ENCODE measurements at regions not wholly inside any gene's neighbourhood (a gene's known extent, or its start where the extent isn't known, plus 50 kb on each side); places are given as distances from the start of the nearest gene placed in this dataset.
"Not testable (repeated sequence)": the region's sequence is repeated elsewhere in the genome, so short reads cannot be mapped to it uniquely, and the experiment has no call there.

DNA sequence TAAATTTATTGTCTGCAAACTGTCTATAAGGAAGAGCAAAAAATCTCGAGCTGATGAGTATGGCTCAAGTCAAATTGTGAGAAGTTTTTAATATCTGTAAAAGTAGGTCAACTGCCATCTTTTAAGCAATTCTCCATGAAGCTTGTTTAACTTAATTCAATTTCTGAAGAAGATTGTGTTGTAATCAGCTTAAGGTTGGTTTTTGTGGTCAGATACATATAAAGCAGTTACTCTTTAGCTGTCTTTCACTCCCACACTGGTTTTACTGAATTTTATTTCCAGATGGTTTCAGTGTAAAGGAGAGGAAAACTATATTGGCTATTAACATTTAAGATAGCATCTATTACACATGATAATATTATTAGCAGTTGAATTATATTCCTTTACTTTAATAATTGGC, 1165.1 kb downstream of the SLC16A7 start:
- no peak overlapping the region for H3K4me3 Mint-ChIP-seq
- H3K27ac Mint-ChIP-seq: no peak overlapping the region
- no peaks in the 10 kb centered on the region for H3K27me3 Mint-ChIP-seq
- H3K9me3 Mint-ChIP-seq (ENCODE audit: low read depth): no peaks in the 10 kb centered on the region
- no peaks in the 10 kb centered on the region for H3K36me3 Mint-ChIP-seq
- H3K4me1 Mint-ChIP-seq (ENCODE audit: low read depth): no peaks in the 10 kb centered on the region

DNA sequence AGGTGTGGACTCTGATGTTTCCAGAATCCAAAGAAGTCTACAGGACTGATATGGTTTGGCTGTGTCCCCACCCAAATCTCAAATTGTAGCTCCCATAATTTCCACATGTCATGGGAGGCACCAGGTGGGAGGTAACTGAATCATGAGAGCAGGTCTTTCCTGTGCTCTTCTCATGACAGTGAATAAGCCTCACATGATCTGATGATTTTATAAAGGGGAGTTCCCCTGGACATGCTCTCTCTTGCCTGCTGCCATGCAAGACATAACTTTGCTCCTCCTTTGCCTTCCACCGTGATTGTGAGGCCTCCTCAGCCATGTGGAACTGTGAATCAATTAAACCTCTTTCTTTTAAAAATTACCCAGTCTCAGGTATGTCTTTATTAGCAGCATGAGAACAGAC, 1205.3 kb downstream of the SLC16A7 start:
- H3K27ac Mint-ChIP-seq; H3K4me3 Mint-ChIP-seq; H3K4me1 Mint-ChIP-seq (ENCODE audit: low read depth); H3K9me3 Mint-ChIP-seq (ENCODE audit: low read depth); H3K27me3 Mint-ChIP-seq; H3K36me3 Mint-ChIP-seq: not testable (repeated sequence)

DNA sequence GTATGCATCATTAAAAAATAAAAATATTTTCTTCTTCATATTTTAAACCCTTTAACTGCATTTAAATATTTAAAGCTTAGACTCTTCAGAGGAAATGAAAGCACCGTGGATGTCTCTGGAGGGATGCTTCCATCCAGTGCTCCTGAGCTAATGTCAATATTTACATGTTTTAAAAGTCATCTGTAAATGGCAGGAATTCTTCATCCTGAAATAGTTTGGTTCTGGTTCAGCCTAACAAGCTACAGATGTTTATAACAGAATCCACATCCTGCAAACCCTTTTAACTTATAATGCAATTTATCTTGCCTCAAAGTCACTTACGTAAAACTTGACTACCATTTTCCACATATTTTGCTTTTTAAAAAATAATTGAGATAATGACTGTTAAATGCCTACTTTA, 1207.3 kb downstream of the SLC16A7 start:
- no peaks in the 10 kb centered on the region for H3K4me1 Mint-ChIP-seq (ENCODE audit: low read depth)
- H3K27me3 Mint-ChIP-seq: no peaks in the 10 kb centered on the region
- no peak overlapping the region for H3K4me3 Mint-ChIP-seq
- H3K9me3 Mint-ChIP-seq (ENCODE audit: low read depth): no peaks in the 10 kb centered on the region
- H3K27ac Mint-ChIP-seq: no peak overlapping the region
- no peaks in the 10 kb centered on the region for H3K36me3 Mint-ChIP-seq

DNA sequence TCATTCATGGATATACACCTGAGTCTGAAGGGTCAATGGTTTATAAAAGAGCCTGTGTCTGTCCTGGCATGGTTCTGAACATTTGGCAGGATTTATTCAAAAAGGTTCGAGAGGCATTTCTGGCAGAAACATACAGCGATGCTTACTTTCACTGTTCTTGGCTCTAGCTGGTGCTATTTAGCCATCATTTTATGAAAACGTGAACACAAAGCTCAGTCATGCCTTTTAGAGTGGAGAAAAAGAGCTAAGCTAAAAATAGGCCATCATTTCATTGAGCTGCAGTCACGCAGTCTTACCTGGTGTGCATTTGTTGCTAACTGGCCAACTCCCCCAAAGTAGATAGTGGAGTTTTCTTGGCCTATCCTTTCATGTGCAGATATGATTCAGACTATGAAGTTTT, 1209.5 kb downstream of the SLC16A7 start:
- H3K36me3 Mint-ChIP-seq: no peaks in the 10 kb centered on the region
- no peaks in the 10 kb centered on the region for H3K27me3 Mint-ChIP-seq
- no peak overlapping the region for H3K4me3 Mint-ChIP-seq
- no peaks in the 10 kb centered on the region for H3K9me3 Mint-ChIP-seq (ENCODE audit: low read depth)
- no peaks in the 10 kb centered on the region for H3K4me1 Mint-ChIP-seq (ENCODE audit: low read depth)
- no peak overlapping the region for H3K27ac Mint-ChIP-seq

DNA sequence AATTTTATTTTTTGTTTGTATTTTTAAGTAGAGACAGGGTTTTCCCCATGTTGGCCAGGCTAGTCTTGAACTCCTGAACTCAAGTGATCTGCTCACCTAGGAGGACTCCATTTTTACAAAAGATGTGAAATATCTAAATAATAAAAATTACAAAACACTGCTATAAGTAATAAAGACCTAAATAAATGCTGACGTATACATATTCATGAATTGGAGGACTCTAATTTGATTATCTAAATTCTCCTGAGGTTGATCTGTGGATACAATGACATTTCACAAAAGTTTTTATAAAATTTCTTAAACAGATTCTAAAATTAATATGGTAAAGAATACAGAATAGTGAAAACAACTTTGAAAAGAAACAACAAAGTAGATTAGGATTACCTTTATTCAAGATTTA, 1224.0 kb downstream of the SLC16A7 start:
- no peaks in the 10 kb centered on the region for H3K27me3 Mint-ChIP-seq
- H3K4me1 Mint-ChIP-seq (ENCODE audit: low read depth): no peaks in the 10 kb centered on the region
- H3K4me3 Mint-ChIP-seq: no peak overlapping the region
- H3K36me3 Mint-ChIP-seq: no peaks in the 10 kb centered on the region
- peaks cover 6% of the 10 kb centered on the region for H3K9me3 Mint-ChIP-seq (ENCODE audit: low read depth)
- no peak overlapping the region for H3K27ac Mint-ChIP-seq

DNA sequence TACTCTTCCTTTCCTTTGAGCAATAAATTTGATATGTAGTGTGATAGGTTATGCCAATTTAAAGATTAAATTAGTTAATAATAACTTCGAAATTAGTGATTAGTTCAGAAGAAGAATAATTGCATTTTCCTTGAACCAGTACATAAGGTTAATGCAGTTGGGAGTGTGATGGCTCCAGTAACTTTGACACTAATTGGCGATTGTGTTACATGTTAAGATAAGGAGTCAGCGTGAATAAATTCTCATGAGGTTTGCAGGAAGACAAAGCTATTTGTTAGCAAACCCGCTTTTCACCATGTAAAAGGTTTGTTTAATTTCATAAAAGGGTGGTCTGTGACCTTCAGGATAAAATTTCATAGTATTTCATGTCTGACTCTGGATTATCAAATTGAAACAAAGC, 1226.8 kb downstream of the SLC16A7 start:
- Mint-ChIP-seq H3K4me3 (no peak overlapping the region), H3K4me1 (ENCODE audit: low read depth) (no peaks in the 10 kb centered on the region), H3K9me3 (ENCODE audit: low read depth) (no peaks in the 10 kb centered on the region), H3K27me3 (no peaks in the 10 kb centered on the region), H3K36me3 (no peaks in the 10 kb centered on the region), H3K27ac (no peak overlapping the region)

DNA sequence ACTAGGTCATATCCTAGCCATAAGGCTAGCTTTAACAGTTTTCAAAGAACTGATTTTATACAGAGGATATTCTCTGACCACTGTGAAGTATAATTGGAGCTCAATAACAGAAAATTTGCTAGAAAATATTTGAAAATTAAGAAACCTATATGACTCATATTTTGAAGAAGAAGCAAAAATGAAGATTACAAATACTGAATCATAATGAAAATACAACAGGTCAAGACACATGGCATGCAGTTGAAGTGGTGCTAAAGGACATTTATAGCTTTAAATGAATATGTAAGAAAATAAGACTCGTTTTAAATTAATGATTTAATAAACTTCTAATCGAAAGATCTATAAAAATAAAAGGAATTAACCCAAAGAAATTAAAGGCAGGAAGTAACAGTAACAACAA, 1234.6 kb downstream of the SLC16A7 start:
- Mint-ChIP-seq H3K27ac (no peak overlapping the region), H3K4me1 (ENCODE audit: low read depth) (no peaks in the 10 kb centered on the region), H3K4me3 (no peak overlapping the region), H3K9me3 (ENCODE audit: low read depth) (peaks cover 11% of the 10 kb centered on the region), H3K36me3 (no peaks in the 10 kb centered on the region), H3K27me3 (no peaks in the 10 kb centered on the region)

DNA sequence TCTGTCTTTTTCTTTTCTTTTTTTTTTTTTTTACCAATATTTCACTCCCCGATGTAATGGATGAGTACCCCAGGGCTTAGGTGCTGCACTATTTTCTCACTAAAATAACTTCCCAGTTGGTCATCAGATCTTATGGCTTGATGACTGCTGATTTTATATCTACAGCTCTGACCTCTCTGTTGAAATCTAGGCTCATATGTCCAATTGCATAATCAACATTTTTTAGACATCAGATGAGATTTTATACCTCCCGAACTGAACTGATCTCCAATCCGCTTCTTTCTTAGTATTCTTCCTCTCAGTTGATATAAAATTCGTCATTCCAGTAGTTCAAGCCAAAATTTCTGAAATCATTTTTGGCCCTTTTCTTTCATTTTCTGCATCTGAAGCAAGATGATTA, 1236.5 kb downstream of the SLC16A7 start:
- Mint-ChIP-seq H3K27ac (no peak overlapping the region), H3K27me3 (no peaks in the 10 kb centered on the region), H3K4me1 (ENCODE audit: low read depth) (no peaks in the 10 kb centered on the region), H3K9me3 (ENCODE audit: low read depth) (peaks cover 11% of the 10 kb centered on the region), H3K4me3 (no peak overlapping the region), H3K36me3 (no peaks in the 10 kb centered on the region)

DNA sequence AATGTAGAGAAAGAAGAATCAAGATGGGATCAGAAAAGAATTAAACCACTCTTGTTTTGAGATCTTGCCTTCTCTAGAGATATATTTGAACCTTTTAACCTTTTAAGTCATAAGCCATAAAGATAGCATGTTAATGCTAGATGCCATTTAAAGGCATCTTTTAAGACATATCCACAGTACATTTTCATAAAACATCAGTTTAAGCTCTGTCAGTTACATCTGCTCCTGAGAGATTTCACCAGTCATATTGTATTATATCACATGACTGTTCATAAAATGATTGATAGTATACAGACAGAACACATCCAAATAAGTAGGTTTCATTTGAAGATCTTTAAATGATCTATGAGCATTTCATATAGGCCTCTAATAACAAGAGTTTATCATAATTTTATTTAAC, 1238.5 kb downstream of the SLC16A7 start:
- H3K27me3 Mint-ChIP-seq: no peaks in the 10 kb centered on the region
- no peak overlapping the region for H3K4me3 Mint-ChIP-seq
- H3K9me3 Mint-ChIP-seq (ENCODE audit: low read depth): peaks cover 11% of the 10 kb centered on the region

DNA sequence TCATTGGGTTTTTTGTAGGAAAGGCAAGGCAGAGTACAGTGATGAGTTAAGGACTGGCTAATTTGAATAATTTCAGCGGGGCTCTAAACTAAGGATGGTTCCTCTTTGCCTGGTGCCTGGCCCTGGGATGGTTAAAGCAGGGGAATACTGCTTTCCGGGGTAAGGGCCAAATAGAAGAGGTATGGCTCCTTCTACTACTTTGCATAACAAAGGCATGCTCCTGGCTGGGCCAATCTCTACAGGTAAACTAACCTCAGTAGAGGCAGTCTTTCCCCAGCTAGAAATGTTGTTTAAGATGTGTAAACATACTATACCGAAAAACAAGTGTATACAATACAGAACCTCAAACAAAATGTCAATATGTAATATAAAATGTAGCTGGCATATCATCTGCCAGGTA, 1239.0 kb downstream of the SLC16A7 start:
- peaks cover 7% of the 10 kb centered on the region for H3K9me3 Mint-ChIP-seq (ENCODE audit: low read depth)

More for the DNA sequence above, 1238.5 kb downstream of the SLC16A7 start:
- Mint-ChIP-seq H3K36me3 (no peaks in the 10 kb centered on the region), H3K27ac (no peak overlapping the region), H3K4me1 (ENCODE audit: low read depth) (no peaks in the 10 kb centered on the region)

DNA sequence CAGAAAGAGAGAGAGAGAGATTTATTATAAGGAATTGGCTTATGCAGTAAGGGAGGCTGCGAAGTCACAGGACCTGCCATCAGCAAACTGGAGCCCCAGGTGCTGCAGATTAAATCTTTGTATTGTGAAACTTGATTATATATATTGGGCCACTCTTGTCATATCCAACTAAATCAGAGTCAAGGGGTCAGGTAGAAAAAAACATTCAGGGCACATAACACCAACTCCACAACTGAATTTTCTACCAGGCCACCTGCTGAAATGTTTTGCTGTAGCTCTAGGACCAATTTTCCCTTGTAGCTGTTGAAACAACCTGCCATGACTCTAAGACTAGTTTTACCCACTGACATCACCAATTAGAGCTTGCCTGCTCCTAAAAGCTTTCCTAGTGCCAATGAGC, 1240.8 kb downstream of the SLC16A7 start:
- Mint-ChIP-seq H3K27me3 (no peaks in the 10 kb centered on the region), H3K36me3 (no peaks in the 10 kb centered on the region), H3K9me3 (ENCODE audit: low read depth) (peaks cover 3% of the 10 kb centered on the region)

More for the DNA sequence above, 1239.0 kb downstream of the SLC16A7 start:
- H3K36me3 Mint-ChIP-seq: no peaks in the 10 kb centered on the region
- H3K27ac Mint-ChIP-seq: no peak overlapping the region
- no peak overlapping the region for H3K4me3 Mint-ChIP-seq
- no peaks in the 10 kb centered on the region for H3K4me1 Mint-ChIP-seq (ENCODE audit: low read depth)
- H3K27me3 Mint-ChIP-seq: no peaks in the 10 kb centered on the region

DNA sequence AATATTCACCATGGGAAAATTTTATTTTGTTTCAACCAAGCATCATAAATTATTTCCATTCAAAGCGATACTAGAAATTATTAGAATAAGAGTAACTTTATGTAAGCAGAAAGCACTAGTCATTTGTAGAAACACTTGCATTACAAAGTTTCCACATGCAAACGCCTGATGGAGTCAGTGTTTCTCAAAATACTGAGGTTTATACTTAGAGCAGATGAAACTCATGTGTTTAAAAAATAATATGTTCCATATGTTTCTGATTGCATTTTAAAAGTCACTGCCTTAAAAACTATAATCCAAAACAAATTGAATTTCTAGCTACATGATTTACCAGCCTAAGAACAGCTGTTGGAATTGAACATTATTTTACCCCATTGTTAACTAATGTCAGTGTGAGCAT, 1246.4 kb downstream of the SLC16A7 start:
- no peaks in the 10 kb centered on the region for H3K36me3 Mint-ChIP-seq
- H3K4me1 Mint-ChIP-seq (ENCODE audit: low read depth): no peaks in the 10 kb centered on the region
- no peaks in the 10 kb centered on the region for H3K27me3 Mint-ChIP-seq
- H3K4me3 Mint-ChIP-seq: no peak overlapping the region
- H3K27ac Mint-ChIP-seq: no peak overlapping the region
- H3K9me3 Mint-ChIP-seq (ENCODE audit: low read depth): no peaks in the 10 kb centered on the region

More for the DNA sequence above, 1240.8 kb downstream of the SLC16A7 start:
- H3K27ac Mint-ChIP-seq: no peak overlapping the region
- H3K4me3 Mint-ChIP-seq: no peak overlapping the region
- H3K4me1 Mint-ChIP-seq (ENCODE audit: low read depth): no peaks in the 10 kb centered on the region

DNA sequence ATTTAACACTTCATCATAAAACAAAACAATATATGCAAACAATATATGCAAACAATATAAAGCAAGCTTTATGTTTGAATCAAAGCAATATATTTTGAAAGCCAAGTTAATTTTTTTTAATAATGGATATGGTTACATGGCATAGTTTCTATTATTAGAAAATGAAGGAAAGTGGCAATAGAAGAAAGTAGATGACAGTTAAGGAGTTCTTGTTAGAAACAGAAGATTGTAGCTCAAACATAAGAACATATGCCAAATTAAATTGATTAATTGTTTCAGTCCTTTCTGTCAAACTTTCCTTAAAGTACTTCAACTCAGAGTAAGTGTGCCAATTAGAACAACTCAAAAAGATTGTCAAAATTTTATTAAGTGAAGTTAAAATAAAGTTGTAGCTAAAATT, 1248.3 kb downstream of the SLC16A7 start:
- no peak overlapping the region for H3K27ac Mint-ChIP-seq
- no peak overlapping the region for H3K4me3 Mint-ChIP-seq
- no peaks in the 10 kb centered on the region for H3K9me3 Mint-ChIP-seq (ENCODE audit: low read depth)
- no peaks in the 10 kb centered on the region for H3K27me3 Mint-ChIP-seq
- H3K4me1 Mint-ChIP-seq (ENCODE audit: low read depth): no peaks in the 10 kb centered on the region
- H3K36me3 Mint-ChIP-seq: no peaks in the 10 kb centered on the region

DNA sequence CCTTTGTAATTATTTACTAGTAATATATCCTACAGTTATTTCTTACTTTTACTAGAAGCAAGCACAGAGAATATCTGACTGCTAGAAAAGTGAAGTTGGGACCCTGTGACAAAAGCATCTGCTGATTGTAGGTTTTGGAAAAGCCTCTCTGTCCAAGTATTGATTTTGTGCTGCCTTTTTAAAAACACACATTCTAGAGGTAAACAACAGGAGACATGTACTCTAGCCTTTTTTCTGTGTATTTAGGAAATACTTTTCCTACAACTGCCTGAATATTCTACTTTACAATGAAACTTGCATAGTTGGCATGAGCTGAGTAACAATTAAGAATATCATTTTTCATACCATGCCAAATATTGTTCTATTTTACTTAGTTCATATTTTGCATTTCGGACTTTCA, 1249.0 kb downstream of the SLC16A7 start:
- no peak overlapping the region for H3K27ac Mint-ChIP-seq

DNA sequence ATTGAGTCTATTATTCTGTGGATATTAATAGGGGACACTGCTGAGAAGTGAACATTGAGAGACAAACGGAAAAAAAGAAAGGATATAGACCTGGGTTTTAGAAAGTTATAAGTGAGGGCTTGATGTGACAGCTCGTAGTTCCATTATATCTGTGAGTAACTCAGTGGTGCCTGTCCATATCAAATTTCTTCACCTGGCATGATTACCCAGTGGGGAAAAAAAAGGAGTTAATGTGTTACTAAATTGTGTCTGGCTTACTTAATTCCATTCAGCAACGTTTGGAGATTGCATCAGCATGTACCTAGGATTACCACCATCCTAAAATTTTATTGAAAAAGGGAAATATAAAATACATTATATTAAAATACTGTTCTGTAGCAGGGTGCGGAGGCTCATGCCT, 1249.9 kb downstream of the SLC16A7 start:
- Mint-ChIP-seq H3K27me3 (no peaks in the 10 kb centered on the region), H3K4me3 (no peak overlapping the region), H3K4me1 (ENCODE audit: low read depth) (no peaks in the 10 kb centered on the region), H3K36me3 (no peaks in the 10 kb centered on the region), H3K9me3 (ENCODE audit: low read depth) (no peaks in the 10 kb centered on the region), H3K27ac (no peak overlapping the region)

More for the DNA sequence above, 1249.0 kb downstream of the SLC16A7 start:
- Mint-ChIP-seq H3K9me3 (ENCODE audit: low read depth) (no peaks in the 10 kb centered on the region), H3K27me3 (no peaks in the 10 kb centered on the region), H3K4me3 (no peak overlapping the region), H3K36me3 (no peaks in the 10 kb centered on the region), H3K4me1 (ENCODE audit: low read depth) (no peaks in the 10 kb centered on the region)

DNA sequence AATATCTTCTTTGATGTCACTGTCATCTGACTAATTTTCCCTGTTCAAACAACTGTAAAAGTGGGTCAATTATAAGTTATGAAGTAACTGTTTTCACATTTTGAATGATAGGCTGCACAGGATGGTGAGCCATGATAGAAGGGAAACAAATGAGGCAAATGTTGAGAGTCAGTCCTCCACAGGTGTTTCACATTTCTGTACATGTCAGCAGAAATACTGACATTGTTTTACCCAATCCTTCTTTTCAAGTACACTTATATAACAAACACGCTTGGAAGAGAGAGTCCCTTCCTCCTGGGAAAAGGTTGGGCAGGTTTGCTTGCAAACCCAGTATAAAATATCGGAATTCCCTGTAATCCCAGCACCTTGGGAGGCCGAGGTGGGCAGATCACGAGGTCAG, 1251.5 kb downstream of the SLC16A7 start:
- H3K27ac Mint-ChIP-seq: no peak overlapping the region
- no peaks in the 10 kb centered on the region for H3K9me3 Mint-ChIP-seq (ENCODE audit: low read depth)
- H3K36me3 Mint-ChIP-seq: no peaks in the 10 kb centered on the region
- H3K4me3 Mint-ChIP-seq: no peak overlapping the region
- no peaks in the 10 kb centered on the region for H3K4me1 Mint-ChIP-seq (ENCODE audit: low read depth)
- no peaks in the 10 kb centered on the region for H3K27me3 Mint-ChIP-seq

DNA sequence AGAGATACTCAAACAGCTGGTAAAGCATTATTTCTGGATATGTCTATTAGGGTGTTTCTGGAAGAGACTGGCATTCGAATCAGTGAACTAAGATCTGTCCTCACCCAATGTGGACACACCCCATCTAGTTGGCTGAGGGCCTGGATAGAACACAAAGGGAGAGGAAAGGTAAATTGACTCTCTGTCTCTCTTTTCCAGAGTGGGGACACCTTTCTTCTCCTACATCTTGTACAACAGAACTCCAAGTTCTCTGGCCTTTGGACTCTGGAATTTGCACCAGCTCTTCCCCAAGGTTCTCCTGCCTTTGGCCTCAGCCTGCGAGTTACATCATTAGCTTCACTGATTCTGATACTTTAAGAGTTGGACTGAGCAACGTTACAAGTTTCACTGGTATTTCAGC, 1253.9 kb downstream of the SLC16A7 start:
- Mint-ChIP-seq H3K27ac (no peak overlapping the region), H3K9me3 (ENCODE audit: low read depth) (no peaks in the 10 kb centered on the region)

More for the DNA sequence above, 1253.9 kb downstream of the SLC16A7 start:
- Mint-ChIP-seq H3K27me3 (no peaks in the 10 kb centered on the region), H3K4me3 (no peak overlapping the region), H3K36me3 (no peaks in the 10 kb centered on the region), H3K4me1 (ENCODE audit: low read depth) (no peaks in the 10 kb centered on the region)

Measured in activated naive CD8-positive, alpha-beta T cell (primary cell).